GM18520 (cell line): ENCODE measurements at regions not wholly inside any gene's neighbourhood (a gene's known extent, or its start where the extent isn't known, plus 50 kb on each side); places are given as distances from the start of the nearest gene placed in this dataset.
A peak's percentile ranks its signal among the peaks of the same experiment; 100 is the strongest.

ENCODE experiments used
- ATAC-seq: cut with Tn5 transposase; IDR thresholded peaks from one replicate; pipeline ENCODE4 v1.9.1; 2021; ENCODE audit not compliant: unreplicated experiment

GRCh38 chr2:186276909-186277308, 209.2 kb upstream of the ZC3H15 start:
- no peak for ATAC-seq

- ATAC-seq, result no peak
These were observed 204.3 kb upstream of the ZC3H15 start for GRCh38 chr2:186281726-186282125.

GRCh38 chr2:186294248-186294888, 191.7 kb upstream of the ZC3H15 start:
- ATAC-seq, result no peak

- ATAC-seq, result no peak
These were observed 186.4 kb upstream of the ZC3H15 start for GRCh38 chr2:186299610-186300009.

GRCh38 chr2:186302263-186302662, 183.8 kb upstream of the ZC3H15 start:
- no peak for ATAC-seq

GRCh38 chr2:186303091-186303490, 183.0 kb upstream of the ZC3H15 start:
- no peak for ATAC-seq

GRCh38 chr2:186304064-186304463, 182.0 kb upstream of the ZC3H15 start:
- ATAC-seq, result no peak

GRCh38 chr2:186306754-186307153, 179.3 kb upstream of the ZC3H15 start:
- no peak for ATAC-seq

GRCh38 chr2:186307871-186308270, 178.2 kb upstream of the ZC3H15 start:
- ATAC-seq, result peak; percentile 80

- ATAC-seq, result peak; percentile 7
These were observed 177.7 kb upstream of the ZC3H15 start for GRCh38 chr2:186308347-186308746.

GRCh38 chr2:186309901-186310300, 176.2 kb upstream of the ZC3H15 start:
- no peak for ATAC-seq

GRCh38 chr2:186319105-186319504, 167.0 kb upstream of the ZC3H15 start:
- no peak for ATAC-seq

GRCh38 chr2:186325827-186326535, 160.1 kb upstream of the ZC3H15 start:
- no peak for ATAC-seq

GRCh38 chr2:186327251-186327868, 158.7 kb upstream of the ZC3H15 start:
- ATAC-seq, result peak; percentile 76

- ATAC-seq, result no peak
These were observed 157.2 kb upstream of the ZC3H15 start for GRCh38 chr2:186328838-186329237.

GRCh38 chr2:186330050-186330449, 156.0 kb upstream of the ZC3H15 start:
- no peak for ATAC-seq

GRCh38 chr2:186339716-186340115, 146.3 kb upstream of the ZC3H15 start:
- ATAC-seq, result no peak

- ATAC-seq, result no peak
These were observed 144.0 kb upstream of the ZC3H15 start for GRCh38 chr2:186342029-186342428.

GRCh38 chr2:186345745-186346144, 140.3 kb upstream of the ZC3H15 start:
- ATAC-seq, result no peak

GRCh38 chr2:186346216-186346615, 139.8 kb upstream of the ZC3H15 start:
- ATAC-seq, result no peak

GRCh38 chr2:186347472-186347871, 138.6 kb upstream of the ZC3H15 start:
- no peak for ATAC-seq

GRCh38 chr2:186348200-186348599, 137.9 kb upstream of the ZC3H15 start:
- ATAC-seq, result no peak
